ENCODE measurements at regions not wholly inside any gene's neighbourhood (a gene's known extent, or its start where the extent isn't known, plus 50 kb on each side); places are given as distances from the start of the nearest gene placed in this dataset.

DNA sequence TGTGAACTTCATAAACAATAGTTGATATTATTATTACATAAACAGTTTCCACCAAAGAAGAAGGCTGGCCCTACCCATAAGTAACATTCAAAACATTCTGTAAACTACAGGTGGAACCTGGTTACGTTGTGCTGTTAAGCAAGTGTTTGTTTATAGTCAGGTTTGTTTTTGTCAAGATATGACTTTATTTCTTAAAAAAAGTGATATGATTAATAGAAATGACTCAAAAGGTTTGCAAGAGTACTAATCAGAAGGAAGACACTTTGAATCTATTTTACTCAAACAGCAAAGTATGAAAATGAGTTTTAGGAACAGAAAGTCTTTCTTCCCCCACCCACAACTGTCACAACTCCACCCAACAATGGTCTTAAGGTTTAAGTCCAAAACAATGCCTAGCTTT lies 220.8 kb downstream of the PLK2 start:
- Histone ChIP-seq H3K36me3 (no peaks in the 10 kb centered on the region), H3K9me3 (no peaks in the 10 kb centered on the region), H3K27me3 (replicated peaks; ENCODE audit: insufficient read depth) (no peaks in the 10 kb centered on the region), H3K4me1 (replicated peaks) (no peaks in the 10 kb centered on the region), H3K27ac (no peak overlapping the region), H3K4me3 (no peak overlapping the region)
- TF ChIP-seq, protein P1, sequence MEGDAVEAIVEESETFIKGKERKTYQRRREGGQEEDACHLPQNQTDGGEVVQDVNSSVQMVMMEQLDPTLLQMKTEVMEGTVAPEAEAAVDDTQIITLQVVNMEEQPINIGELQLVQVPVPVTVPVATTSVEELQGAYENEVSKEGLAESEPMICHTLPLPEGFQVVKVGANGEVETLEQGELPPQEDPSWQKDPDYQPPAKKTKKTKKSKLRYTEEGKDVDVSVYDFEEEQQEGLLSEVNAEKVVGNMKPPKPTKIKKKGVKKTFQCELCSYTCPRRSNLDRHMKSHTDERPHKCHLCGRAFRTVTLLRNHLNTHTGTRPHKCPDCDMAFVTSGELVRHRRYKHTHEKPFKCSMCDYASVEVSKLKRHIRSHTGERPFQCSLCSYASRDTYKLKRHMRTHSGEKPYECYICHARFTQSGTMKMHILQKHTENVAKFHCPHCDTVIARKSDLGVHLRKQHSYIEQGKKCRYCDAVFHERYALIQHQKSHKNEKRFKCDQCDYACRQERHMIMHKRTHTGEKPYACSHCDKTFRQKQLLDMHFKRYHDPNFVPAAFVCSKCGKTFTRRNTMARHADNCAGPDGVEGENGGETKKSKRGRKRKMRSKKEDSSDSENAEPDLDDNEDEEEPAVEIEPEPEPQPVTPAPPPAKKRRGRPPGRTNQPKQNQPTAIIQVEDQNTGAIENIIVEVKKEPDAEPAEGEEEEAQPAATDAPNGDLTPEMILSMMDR (IDR thresholded peaks at IDR 0.05), result no peak
- TF ChIP-seq POLR2AphosphoS5 (IDR thresholded peaks at IDR 0.05) (no peak), POLR2A (IDR thresholded peaks at IDR 0.05) (no peak)
- intact Hi-C loops (cut with DNase I), result no loop called here
- no peak for DNase-seq (ENCODE audit: low spot score)
- WGBS, result 89% methylated on average over 1 of the region's 1 CpG

DNA sequence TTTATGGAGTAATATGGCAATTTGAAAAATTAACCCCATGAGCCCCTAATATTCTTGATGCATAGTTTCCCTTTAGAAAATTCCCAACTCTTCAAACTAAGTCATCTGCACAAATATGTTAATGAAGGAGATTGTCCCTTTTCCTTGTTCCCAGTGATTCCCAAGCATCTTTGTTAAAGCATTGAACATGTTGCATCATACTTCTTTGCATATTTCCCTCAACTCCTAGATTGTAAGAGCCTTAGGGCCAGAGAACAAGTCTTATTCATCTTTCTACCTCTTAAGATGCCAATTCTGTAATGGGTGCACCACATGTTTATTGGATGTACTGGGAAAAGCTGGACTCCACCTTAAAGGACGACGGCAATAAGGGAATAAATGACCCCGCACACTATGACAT lies 223.4 kb downstream of the PLK2 start:
- no peak overlapping the region for H3K4me3 ChIP-seq
- 95% methylated on average over 3 of the region's 3 CpGs for WGBS
- no peaks in the 10 kb centered on the region for H3K9me3 ChIP-seq
- H3K4me1 ChIP-seq (replicated peaks), result no peaks in the 10 kb centered on the region
- TF ChIP-seq, protein P1 (IDR thresholded peaks at IDR 0.05), result no peak
- TF ChIP-seq POLR2A (IDR thresholded peaks at IDR 0.05), result no peak
- no peak for TF ChIP-seq POLR2AphosphoS5 (IDR thresholded peaks at IDR 0.05)
- intact Hi-C loops (cut with DNase I), result no loop called here
- H3K36me3 ChIP-seq, result no peaks in the 10 kb centered on the region
- DNase-seq (ENCODE audit: low spot score), result no peak
- H3K27me3 ChIP-seq (replicated peaks; ENCODE audit: insufficient read depth), result no peaks in the 10 kb centered on the region
- H3K27ac ChIP-seq, result no peak overlapping the region

DNA sequence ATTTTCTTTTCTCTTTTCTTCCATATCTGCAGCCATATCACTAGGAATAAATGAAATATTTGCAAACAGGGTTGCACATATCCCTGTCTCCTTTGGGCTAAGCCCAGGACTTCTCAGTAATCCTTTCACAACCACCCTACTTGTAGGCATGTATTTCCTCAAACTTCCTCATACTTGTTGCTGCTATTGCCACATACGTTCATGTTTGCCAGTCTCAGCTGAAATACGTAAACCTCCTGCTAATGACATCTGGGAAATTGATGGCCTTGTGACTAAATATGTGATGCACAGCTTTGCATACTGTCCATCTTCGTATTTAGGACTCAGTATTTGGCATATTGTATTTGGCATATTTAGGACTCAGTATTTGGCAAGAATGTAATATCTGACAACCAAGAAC lies 224.6 kb downstream of the PLK2 start:
- Histone ChIP-seq H3K27ac (no peak overlapping the region), H3K36me3 (no peaks in the 10 kb centered on the region), H3K27me3 (replicated peaks; ENCODE audit: insufficient read depth) (no peaks in the 10 kb centered on the region), H3K4me1 (replicated peaks) (no peaks in the 10 kb centered on the region), H3K9me3 (no peaks in the 10 kb centered on the region), H3K4me3 (no peak overlapping the region)
- WGBS, result 16% methylated on average over 3 of the region's 3 CpGs
- intact Hi-C loops (cut with DNase I), result no loop called here
- TF ChIP-seq POLR2AphosphoS5 (IDR thresholded peaks at IDR 0.05), result peak; percentile 53
- TF ChIP-seq, protein P1 (IDR thresholded peaks at IDR 0.05), result no peak
- TF ChIP-seq POLR2A (IDR thresholded peaks at IDR 0.05), result no peak
- DNase-seq (ENCODE audit: low spot score), result peak; percentile 17

DNA sequence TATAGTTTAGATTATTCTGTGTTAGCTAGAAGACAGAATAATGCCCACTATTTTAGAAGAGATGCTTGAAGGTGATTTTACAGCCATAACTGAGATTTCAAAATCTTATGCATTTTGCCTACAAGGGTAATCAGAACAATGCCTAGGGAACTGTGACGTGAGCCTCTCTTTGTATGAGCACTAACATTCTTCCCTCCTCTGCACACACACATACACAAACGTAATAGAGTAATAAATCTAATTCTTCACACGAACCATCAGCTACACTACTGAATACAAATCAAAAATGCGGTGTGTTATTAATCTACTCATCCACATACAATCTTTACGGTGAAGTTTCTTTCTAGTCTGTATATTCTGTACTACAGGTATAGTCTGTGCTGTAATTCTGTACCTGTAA lies 227.8 kb downstream of the PLK2 start:
- intact Hi-C loops (cut with DNase I), result no loop called here
- Histone ChIP-seq H3K36me3 (no peaks in the 10 kb centered on the region), H3K4me1 (replicated peaks) (no peaks in the 10 kb centered on the region), H3K9me3 (no peaks in the 10 kb centered on the region), H3K4me3 (no peak overlapping the region), H3K27me3 (replicated peaks; ENCODE audit: insufficient read depth) (no peaks in the 10 kb centered on the region), H3K27ac (no peak overlapping the region)
- DNase-seq (ENCODE audit: low spot score), result no peak
- no peak for TF ChIP-seq POLR2AphosphoS5 (IDR thresholded peaks at IDR 0.05)
- TF ChIP-seq, protein P1 (IDR thresholded peaks at IDR 0.05), result no peak
- no peak for TF ChIP-seq POLR2A (IDR thresholded peaks at IDR 0.05)
- 86% methylated on average over 5 of the region's 5 CpGs for WGBS

DNA sequence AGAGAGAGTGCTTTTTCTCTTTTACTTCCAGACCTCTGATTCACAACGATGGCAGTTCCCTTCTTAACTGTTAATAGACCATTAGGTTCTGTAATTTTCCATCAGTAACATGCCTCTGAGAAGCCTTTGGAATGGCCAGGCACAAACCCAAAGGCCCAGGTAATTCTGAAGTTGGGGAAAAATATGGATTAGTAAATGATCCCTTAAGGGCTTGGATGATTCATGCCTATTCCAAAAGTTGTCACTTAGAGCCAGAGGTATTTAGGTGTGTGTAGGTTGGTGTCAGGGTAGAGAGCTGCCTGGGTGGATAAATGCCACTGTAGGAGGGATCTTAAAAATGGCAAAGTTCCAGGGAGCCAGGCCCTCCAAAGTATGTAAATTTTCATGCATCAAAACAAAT lies 228.8 kb downstream of the PLK2 start:
- no peaks in the 10 kb centered on the region for H3K27me3 ChIP-seq (replicated peaks; ENCODE audit: insufficient read depth)
- no peaks in the 10 kb centered on the region for H3K9me3 ChIP-seq
- no peak for TF ChIP-seq POLR2AphosphoS5 (IDR thresholded peaks at IDR 0.05)
- no peak for TF ChIP-seq POLR2A (IDR thresholded peaks at IDR 0.05)
- TF ChIP-seq, protein P1 (IDR thresholded peaks at IDR 0.05), result no peak
- WGBS, result 15% methylated on average over 1 of the region's 1 CpG
- H3K4me1 ChIP-seq (replicated peaks), result no peaks in the 10 kb centered on the region
- H3K27ac ChIP-seq, result no peak overlapping the region
- no peaks in the 10 kb centered on the region for H3K36me3 ChIP-seq
- intact Hi-C loops (cut with DNase I), result no loop called here
- no peak for DNase-seq (ENCODE audit: low spot score)
- no peak overlapping the region for H3K4me3 ChIP-seq
